Dermis blood vessel endothelial cell (primary cell): ENCODE measurements at regions not wholly inside any gene's neighbourhood (a gene's known extent, or its start where the extent isn't known, plus 50 kb on each side); places are given as distances from the start of the nearest gene placed in this dataset.
"Not testable (repeated sequence)": the region's sequence is repeated elsewhere in the genome, so short reads cannot be mapped to it uniquely, and the experiment has no call there.

Source experiments
- DNase-seq: peaks from one replicate; pipeline ENCODE4 v3.0.0; 2010

GRCh38 chr2:87629491-87630458 lies 118.1 kb upstream of the PLGLB2 start:
- peak; percentile 77 for DNase-seq

GRCh38 chr2:87630892-87631291 lies 117.0 kb upstream of the PLGLB2 start:
- DNase-seq: not testable (repeated sequence)

- DNase-seq: not testable (repeated sequence)
Measured at GRCh38 chr2:87631402-87631801, 116.5 kb upstream of the PLGLB2 start.

GRCh38 chr2:87633287-87633963 lies 114.5 kb upstream of the PLGLB2 start:
- not testable (repeated sequence) for DNase-seq

- DNase-seq: not testable (repeated sequence)
Measured at GRCh38 chr2:87634106-87634505, 113.8 kb upstream of the PLGLB2 start.

- DNase-seq: peak; percentile 4
Measured at GRCh38 chr2:87634971-87635650, 112.8 kb upstream of the PLGLB2 start.

- not testable (repeated sequence) for DNase-seq
Measured at GRCh38 chr2:87636246-87636645, 111.6 kb upstream of the PLGLB2 start.

GRCh38 chr2:87636735-87637134 lies 111.2 kb upstream of the PLGLB2 start:
- not testable (repeated sequence) for DNase-seq

GRCh38 chr2:87637249-87637990 lies 110.5 kb upstream of the PLGLB2 start:
- DNase-seq: peak; percentile 27

GRCh38 chr2:87638114-87638807 lies 109.6 kb upstream of the PLGLB2 start:
- not testable (repeated sequence) for DNase-seq

- DNase-seq: not testable (repeated sequence)
Measured at GRCh38 chr2:87638872-87639271, 109.0 kb upstream of the PLGLB2 start.

- DNase-seq: not testable (repeated sequence)
Measured at GRCh38 chr2:87639801-87640440, 108.0 kb upstream of the PLGLB2 start.

- not testable (repeated sequence) for DNase-seq
Measured at GRCh38 chr2:87640961-87641563, 106.8 kb upstream of the PLGLB2 start.

- DNase-seq: not testable (repeated sequence)
Measured at GRCh38 chr2:87643165-87643564, 104.7 kb upstream of the PLGLB2 start.

GRCh38 chr2:87647737-87648498 lies 100.0 kb upstream of the PLGLB2 start:
- peak; percentile 28 for DNase-seq

- not testable (repeated sequence) for DNase-seq
Measured at GRCh38 chr2:87648815-87649214, 99.1 kb upstream of the PLGLB2 start.

GRCh38 chr2:87649871-87650270 lies 98.0 kb upstream of the PLGLB2 start:
- not testable (repeated sequence) for DNase-seq

- DNase-seq: not testable (repeated sequence)
Measured at GRCh38 chr2:87650837-87651236, 97.0 kb upstream of the PLGLB2 start.

GRCh38 chr2:87651589-87651988 lies 96.3 kb upstream of the PLGLB2 start:
- not testable (repeated sequence) for DNase-seq

- DNase-seq: not testable (repeated sequence)
Measured at GRCh38 chr2:87653373-87653772, 94.5 kb upstream of the PLGLB2 start.
